Midbrain (tissue), 1 donor: ENCODE measurements at regions not wholly inside any gene's neighbourhood (a gene's known extent, or its start where the extent isn't known, plus 50 kb on each side); places are given as distances from the start of the nearest gene placed in this dataset.
"Not testable (repeated sequence)": the region's sequence is repeated elsewhere in the genome, so short reads cannot be mapped to it uniquely, and the experiment has no call there.

Experiments used
- DNase-seq: peaks from one replicate; lab custom pipeline; 2025; lab: John Stamatoyannopoulos, UW

DNA sequence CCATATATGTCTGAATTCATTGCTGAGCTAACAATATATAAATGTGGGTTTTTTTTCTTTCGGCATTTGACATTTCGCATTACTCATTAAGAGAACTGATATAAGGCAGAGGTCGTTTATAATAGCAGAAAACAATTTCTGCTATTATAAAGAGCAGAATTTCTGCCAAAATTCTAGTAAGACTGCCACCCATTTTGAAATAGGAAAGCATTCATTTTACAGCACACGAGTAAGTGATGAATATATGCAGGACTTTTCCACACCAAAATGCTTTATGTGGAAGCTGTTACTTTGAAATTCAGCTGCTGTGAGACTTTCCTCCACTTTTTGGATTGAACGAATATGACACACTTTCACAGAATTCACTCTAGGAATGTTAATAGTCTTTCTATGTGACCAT is 610.9 kb upstream of the MAN1A1 start:
- no peak for DNase-seq

DNA sequence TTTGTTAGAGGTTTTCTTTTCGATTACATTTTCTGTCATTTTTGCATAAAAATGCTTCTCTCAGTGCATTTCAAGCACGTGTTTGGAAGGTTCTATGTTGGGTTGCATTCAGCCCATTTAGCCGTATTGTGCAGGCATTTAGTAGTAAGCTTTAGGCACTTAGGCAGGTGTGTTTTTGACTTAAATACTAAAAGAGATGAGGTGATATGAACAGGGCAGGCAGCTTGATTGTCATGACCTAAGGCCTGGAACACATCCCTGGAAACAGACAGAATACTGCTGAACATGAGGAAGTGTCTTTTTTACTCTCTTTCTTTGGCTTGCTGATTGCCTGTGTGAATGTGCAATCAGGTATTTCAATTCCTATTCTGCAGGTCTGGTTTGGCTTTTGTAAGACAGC is 610.5 kb upstream of the MAN1A1 start:
- no peak for DNase-seq

GRCh38 chr6:119957195-119957594 is 607.6 kb upstream of the MAN1A1 start:
- no peak for DNase-seq

GRCh38 chr6:119952696-119953095 is 603.1 kb upstream of the MAN1A1 start:
- no peak for DNase-seq

GRCh38 chr6:119950681-119951080 is 601.1 kb upstream of the MAN1A1 start:
- DNase-seq = no peak

DNA sequence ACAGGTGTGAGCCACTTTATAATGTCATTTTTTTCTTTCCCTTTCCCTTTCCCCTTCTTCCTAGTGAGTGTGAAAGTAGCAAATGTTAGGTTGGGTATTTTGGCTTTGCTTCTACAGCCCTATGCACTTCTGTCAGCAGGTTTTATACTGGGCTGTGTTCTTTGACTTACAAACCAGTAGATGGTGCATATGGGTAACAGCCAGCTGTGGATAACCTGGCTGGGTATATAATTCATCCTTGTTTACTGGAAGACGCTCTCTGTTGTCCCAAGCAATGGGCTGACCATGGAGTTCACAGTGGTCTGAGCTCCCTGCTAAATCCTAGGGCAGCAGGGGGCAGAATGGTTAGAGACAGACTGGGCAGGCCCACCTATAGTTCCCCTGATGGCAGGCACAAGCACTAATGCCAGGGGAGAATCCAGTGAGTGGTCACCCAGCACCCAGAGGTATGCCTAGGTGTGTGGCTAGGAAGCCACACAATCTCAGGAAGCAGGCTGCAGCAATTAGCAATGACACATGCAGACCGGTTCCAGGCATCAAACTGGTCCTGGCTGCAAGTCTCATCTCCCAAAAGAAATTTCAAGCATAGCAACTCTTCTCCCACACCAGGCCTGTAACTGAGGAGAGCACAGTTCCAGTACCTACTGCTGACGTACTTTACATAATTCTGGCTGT is 592.7 kb upstream of the MAN1A1 start:
- no peak for DNase-seq

- no peak for DNase-seq
These were observed 589.2 kb upstream of the MAN1A1 start for GRCh38 chr6:119938752-119939151.

DNA sequence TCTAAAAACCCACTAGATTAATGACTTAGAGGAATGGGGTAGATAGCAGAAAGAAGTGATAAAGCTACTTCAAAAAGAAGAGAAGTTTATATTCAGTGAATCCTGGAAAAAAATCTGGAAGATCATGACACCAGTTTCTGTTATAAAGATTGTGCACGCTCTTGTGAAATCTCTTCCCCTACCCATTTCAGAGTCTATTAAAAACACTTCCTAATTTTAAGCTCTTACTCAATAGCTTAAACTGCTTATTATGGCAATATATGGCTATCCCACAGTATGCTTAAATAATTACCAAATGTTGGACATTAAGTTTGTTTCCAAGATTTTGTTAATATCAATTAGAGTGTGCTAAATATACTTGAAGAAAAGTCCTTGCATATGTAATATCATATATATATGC is 585.3 kb upstream of the MAN1A1 start:
- no peak for DNase-seq

DNA sequence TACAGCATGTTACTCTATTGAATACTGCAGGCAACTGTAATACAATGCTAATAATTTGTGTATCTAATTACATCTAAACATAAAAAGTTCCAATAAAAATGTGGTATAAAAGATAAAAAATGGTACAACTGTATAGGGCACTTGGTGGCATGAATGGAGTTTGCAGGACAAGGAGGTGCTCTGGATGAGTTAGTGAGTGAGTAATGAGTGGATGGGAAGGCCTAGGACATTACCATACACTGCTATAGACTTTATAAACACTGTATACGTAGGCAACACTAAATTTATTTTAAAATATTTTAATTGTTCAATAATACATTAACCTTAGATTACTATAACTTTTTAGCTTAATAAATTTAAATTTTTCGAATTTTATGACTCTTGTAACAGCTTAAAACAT is 579.6 kb upstream of the MAN1A1 start:
- DNase-seq = no peak

DNA sequence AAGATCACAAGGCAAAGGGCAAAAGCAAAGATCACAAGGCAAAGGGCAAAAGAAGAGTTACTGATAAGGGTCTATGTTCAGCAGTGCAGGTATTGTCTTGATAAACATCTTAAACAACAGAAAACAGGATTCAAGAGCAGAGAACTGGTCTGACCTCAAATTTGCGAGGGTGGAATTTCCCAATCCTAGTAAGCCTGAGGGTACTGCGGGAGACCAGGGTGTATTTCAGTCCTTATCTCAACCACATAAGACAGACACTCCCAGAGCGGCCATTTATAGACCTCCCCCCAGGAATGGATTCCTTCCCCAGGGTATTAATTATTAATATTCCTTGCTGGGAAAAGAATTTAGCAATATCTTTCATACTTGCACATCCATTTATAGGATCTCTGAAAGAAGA is 575.3 kb upstream of the MAN1A1 start:
- DNase-seq = not testable (repeated sequence)

GRCh38 chr6:119922814-119923213 is 573.3 kb upstream of the MAN1A1 start:
- DNase-seq = no peak

DNA sequence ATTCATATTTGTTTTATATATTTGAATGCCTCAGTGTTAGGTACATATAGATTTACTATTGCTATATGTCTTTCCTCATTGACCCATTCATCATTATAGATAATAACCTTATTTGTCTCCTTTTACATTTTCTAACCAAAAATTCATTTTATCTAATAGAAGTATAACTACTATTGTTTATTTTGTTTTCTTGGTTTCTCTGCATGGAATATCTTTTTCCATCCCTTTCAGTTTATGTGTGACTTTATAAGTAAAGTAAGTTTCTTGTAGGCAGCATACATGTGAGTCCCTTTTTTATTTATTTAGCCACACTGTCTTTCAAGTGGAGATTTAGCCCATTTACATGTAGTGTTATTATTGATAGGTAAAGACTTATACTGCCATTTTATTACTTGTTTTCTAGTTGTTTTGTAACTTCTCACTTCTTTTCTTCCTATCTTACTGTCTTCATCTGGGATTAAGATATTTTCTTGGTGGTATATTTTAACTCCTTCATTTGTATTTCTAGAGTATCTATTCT is 572.0 kb upstream of the MAN1A1 start:
- DNase-seq = no peak

DNA sequence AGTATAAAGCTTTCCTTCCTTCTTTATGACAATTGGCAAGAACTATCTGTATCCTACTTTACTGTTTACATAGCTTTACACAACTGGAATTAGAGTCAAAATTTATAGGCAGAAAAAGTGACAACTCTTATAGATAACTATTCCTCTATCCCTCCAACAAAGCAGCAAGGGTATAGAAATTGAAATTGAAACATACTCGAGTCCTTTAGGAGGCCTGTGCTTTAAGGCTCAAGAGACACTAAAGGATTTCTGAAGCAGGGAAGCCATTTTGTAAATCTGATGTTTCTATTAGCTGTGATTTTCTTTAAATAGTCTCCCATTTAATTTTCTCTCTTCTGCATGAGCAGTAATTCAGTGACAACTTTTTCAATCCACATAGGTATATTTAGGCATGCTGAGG is 567.6 kb upstream of the MAN1A1 start:
- no peak for DNase-seq

DNA sequence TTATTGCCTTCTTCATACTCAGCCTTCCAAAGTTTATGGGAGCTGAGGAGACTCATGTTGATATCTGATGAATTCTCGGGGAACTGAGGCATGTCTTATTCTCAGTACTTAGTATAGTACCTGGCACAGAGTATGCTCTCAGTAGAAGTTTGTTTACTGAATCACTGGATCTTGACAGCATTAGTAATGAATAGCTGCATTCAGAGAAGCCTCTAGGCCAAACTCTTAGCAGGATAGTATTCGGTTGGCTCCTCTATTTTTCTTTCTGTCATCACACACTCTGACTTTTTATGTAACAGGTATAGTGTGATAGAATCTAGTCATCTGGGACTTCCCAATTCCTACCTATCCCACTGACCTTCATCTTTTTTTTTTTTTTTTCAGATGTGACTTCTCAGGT is 566.4 kb upstream of the MAN1A1 start:
- no peak for DNase-seq

- no peak for DNase-seq
These were observed 558.6 kb upstream of the MAN1A1 start for GRCh38 chr6:119908157-119908556.

GRCh38 chr6:119902681-119903080 is 553.1 kb upstream of the MAN1A1 start:
- no peak for DNase-seq

- no peak for DNase-seq
These were observed 547.2 kb upstream of the MAN1A1 start for GRCh38 chr6:119896806-119897205.

DNA sequence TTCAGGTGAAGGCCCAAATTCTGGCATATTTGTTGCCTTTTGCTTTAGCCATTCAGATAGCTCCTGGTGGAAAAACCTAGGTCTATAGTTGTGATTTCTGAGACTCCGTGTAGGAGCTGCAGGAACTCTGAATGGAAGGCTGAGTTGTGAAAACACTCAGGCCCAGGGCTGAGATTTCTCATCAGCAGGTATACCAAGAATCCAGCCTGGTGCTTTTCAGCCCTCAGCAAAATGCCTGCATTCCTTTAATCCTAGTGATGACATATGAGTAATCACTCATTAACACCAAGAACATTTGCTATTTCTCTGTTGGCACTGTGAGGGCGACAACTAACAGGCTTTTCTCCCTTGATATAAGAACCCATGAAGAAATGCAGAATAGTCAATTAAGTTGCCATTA is 546.1 kb upstream of the MAN1A1 start:
- no peak for DNase-seq

DNA sequence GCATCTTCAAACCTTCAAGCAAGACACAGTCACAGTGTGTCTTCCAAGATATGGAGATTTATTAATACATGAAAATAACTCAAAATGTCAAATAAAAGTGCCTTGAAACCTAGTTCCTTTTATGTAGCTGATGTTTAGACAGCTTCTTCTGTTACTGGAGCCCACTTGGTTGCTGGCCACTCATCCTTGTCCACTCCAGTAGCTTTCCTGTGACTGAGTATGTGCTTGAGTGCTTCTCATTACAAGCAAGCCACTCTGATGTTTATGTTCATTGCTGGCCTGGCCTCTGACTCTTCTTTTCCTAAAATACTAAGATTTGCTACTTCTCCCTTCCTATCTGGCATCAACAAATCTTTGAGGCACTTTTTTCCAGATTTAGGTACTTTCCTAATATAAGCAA is 545.2 kb upstream of the MAN1A1 start:
- no peak for DNase-seq

GRCh38 chr6:119891644-119892043 is 542.1 kb upstream of the MAN1A1 start:
- no peak for DNase-seq

- no peak for DNase-seq
These were observed 541.6 kb upstream of the MAN1A1 start for GRCh38 chr6:119891206-119891605.

GRCh38 chr6:119890470-119890869 is 540.9 kb upstream of the MAN1A1 start:
- no peak for DNase-seq

DNA sequence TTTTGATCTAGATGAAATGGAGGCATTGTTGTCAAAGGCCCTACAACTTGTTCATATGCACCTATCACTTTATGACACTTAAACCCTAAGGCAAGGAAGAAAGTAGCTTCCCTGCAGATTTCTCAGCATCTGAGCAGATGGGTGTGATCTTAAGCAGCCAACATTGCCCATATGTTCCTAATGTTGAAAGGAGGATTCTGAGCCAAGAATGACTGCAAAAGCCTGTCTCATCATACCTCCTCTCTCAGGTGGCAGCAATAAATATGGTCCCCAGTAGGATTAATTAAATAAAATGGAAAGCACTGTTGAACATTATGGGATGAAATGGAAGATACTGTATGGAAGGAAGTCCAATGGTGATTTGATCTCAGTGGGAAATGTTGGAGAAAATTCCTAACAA is 538.1 kb upstream of the MAN1A1 start:
- no peak for DNase-seq

GRCh38 chr6:119881416-119881815 is 531.9 kb upstream of the MAN1A1 start:
- DNase-seq = no peak
